ENCODE measurements at regions not wholly inside any gene's neighbourhood (a gene's known extent, or its start where the extent isn't known, plus 50 kb on each side); places are given as distances from the start of the nearest gene placed in this dataset.

DNA sequence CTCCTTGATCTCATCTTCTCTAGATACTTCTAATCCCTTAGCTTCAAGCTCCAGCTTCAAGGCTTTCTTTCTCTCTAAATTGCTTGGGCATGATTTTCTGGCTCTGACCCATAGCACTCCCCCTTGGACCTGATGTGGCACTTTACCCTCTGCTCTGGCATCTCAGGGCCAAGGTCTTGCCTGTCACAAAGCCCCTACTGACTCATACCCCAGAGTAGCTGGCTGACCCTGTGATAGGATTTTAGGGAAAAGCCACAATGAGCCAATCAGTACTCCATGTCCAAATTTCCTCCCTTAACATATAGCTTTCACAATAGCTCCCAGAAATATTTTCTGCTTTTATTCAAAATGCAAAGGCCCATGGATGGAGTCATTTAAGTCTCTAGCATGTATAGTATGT is 488.7 kb upstream of the SPRED2 start:
- Histone ChIP-seq H3K9me2 (replicated peaks; ENCODE audit: insufficient read depth) (no peaks in the 10 kb centered on the region), H3K79me2 (no peaks in the 10 kb centered on the region), H3K4me2 (no peak overlapping the region), H3K4me3 (no peak overlapping the region), H2AFZ (no peak overlapping the region), H3K4me1 (ENCODE audit: insufficient read depth) (no peaks in the 10 kb centered on the region), H3K9me3 (ENCODE audit: low read depth) (no peaks in the 10 kb centered on the region), H3K27ac (no peak overlapping the region), H3K36me3 (replicated peaks; ENCODE audit: insufficient read depth, low read depth) (no peaks in the 10 kb centered on the region), H3K27me3 (no peaks in the 10 kb centered on the region), H4K20me1 (ENCODE audit: insufficient read depth, poor library complexity, severe bottlenecking) (no peaks in the 10 kb centered on the region)
- no peak for DNase-seq (ENCODE audit: low spot score)
- TF ChIP-seq EZH2phosphoT487 (IDR thresholded peaks at IDR 0.05; ENCODE audit: low read depth, severe bottlenecking, unreplicated experiment) (no peak), EZH2 (IDR thresholded peaks at IDR 0.05; ENCODE audit: borderline replicate concordance) (no peak)
- TF ChIP-seq, protein P1, sequence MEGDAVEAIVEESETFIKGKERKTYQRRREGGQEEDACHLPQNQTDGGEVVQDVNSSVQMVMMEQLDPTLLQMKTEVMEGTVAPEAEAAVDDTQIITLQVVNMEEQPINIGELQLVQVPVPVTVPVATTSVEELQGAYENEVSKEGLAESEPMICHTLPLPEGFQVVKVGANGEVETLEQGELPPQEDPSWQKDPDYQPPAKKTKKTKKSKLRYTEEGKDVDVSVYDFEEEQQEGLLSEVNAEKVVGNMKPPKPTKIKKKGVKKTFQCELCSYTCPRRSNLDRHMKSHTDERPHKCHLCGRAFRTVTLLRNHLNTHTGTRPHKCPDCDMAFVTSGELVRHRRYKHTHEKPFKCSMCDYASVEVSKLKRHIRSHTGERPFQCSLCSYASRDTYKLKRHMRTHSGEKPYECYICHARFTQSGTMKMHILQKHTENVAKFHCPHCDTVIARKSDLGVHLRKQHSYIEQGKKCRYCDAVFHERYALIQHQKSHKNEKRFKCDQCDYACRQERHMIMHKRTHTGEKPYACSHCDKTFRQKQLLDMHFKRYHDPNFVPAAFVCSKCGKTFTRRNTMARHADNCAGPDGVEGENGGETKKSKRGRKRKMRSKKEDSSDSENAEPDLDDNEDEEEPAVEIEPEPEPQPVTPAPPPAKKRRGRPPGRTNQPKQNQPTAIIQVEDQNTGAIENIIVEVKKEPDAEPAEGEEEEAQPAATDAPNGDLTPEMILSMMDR (IDR thresholded peaks at IDR 0.05; ENCODE audit: poor library complexity), result no peak

GRCh38 chr2:65920659-65921058 is 488.3 kb upstream of the SPRED2 start:
- H3K27me3 ChIP-seq, result no peaks in the 10 kb centered on the region
- H3K4me2 ChIP-seq, result no peak overlapping the region
- 93% methylated on average over 6 of the region's 6 CpGs for WGBS (ENCODE audit: low lambda C conversion rate, missing lambda C conversion rate)
- no peaks in the 10 kb centered on the region for H3K9me3 ChIP-seq (ENCODE audit: low read depth)
- H3K9me2 ChIP-seq (replicated peaks; ENCODE audit: insufficient read depth), result no peaks in the 10 kb centered on the region
- no peak overlapping the region for H3K27ac ChIP-seq
- TF ChIP-seq, protein P1 (IDR thresholded peaks at IDR 0.05; ENCODE audit: poor library complexity), result no peak
- H3K79me2 ChIP-seq, result no peaks in the 10 kb centered on the region
- no peaks in the 10 kb centered on the region for H4K20me1 ChIP-seq (ENCODE audit: insufficient read depth, poor library complexity, severe bottlenecking)
- no peaks in the 10 kb centered on the region for H3K36me3 ChIP-seq (replicated peaks; ENCODE audit: insufficient read depth, low read depth)
- H3K4me1 ChIP-seq (ENCODE audit: insufficient read depth), result no peaks in the 10 kb centered on the region
- no peak overlapping the region for H3K4me3 ChIP-seq
- no peak for DNase-seq (ENCODE audit: low spot score)
- H2AFZ ChIP-seq, result no peak overlapping the region

DNA sequence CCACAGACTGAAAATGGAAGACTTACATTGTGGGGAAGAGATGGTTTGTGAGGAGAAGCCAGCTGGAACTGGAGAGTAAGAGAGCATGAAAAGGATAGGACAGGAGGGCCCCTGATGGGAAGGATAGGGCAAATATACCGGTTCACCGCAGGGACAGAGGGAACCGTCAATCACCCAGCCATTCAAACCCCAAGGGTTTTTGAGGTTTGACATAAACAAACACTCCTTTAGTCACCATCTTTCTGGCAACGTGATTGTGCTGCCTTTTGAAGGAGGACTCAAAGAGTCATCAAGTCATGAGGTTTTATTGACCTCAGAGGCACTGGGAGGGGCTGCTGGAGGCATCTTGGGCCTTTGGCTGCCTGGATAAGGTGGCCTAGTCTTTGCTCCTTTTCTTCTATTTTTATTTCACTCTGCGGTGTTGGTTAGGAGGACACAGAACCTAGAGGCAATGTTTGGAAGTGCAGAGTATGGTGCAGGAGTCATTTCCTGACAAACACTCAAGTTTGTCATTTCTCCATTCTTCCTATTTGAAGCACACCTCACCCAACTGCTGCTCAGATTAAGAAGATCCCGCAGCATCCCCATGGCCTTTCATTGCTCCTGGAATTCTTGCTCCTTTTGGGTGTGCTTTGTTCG is 487.3 kb upstream of the SPRED2 start:
- H3K9me3 ChIP-seq (ENCODE audit: low read depth), result no peaks in the 10 kb centered on the region
- H4K20me1 ChIP-seq (ENCODE audit: insufficient read depth, poor library complexity, severe bottlenecking), result no peaks in the 10 kb centered on the region
- H3K27me3 ChIP-seq, result no peaks in the 10 kb centered on the region
- no peak overlapping the region for H2AFZ ChIP-seq
- no peaks in the 10 kb centered on the region for H3K36me3 ChIP-seq (replicated peaks; ENCODE audit: insufficient read depth, low read depth)
- WGBS (ENCODE audit: low lambda C conversion rate, missing lambda C conversion rate), result 66% methylated on average over 7 of the region's 7 CpGs
- H3K4me1 ChIP-seq (ENCODE audit: insufficient read depth), result no peaks in the 10 kb centered on the region
- no peak overlapping the region for H3K4me2 ChIP-seq
- no peak overlapping the region for H3K4me3 ChIP-seq
- no peaks in the 10 kb centered on the region for H3K9me2 ChIP-seq (replicated peaks; ENCODE audit: insufficient read depth)
- DNase-seq (ENCODE audit: low spot score), result no peak
- TF ChIP-seq EZH2 (IDR thresholded peaks at IDR 0.05; ENCODE audit: borderline replicate concordance) (no peak), EZH2phosphoT487 (IDR thresholded peaks at IDR 0.05; ENCODE audit: low read depth, severe bottlenecking, unreplicated experiment) (no peak)
- TF ChIP-seq, protein P1 (IDR thresholded peaks at IDR 0.05; ENCODE audit: poor library complexity), result no peak
- H3K79me2 ChIP-seq, result no peaks in the 10 kb centered on the region
- H3K27ac ChIP-seq, result no peak overlapping the region

- H3K9me2 ChIP-seq (replicated peaks; ENCODE audit: insufficient read depth), result no peaks in the 10 kb centered on the region
- H3K27ac ChIP-seq, result peak overlapping the region; percentile 45
- 54% methylated on average over 3 of the region's 3 CpGs for WGBS (ENCODE audit: low lambda C conversion rate, missing lambda C conversion rate)
- H3K4me2 ChIP-seq, result no peak overlapping the region
- H3K4me3 ChIP-seq, result no peak overlapping the region
- TF ChIP-seq, protein P1 (IDR thresholded peaks at IDR 0.05; ENCODE audit: poor library complexity), result peak; percentile 45
- TF ChIP-seq EZH2 (IDR thresholded peaks at IDR 0.05; ENCODE audit: borderline replicate concordance), result no peak
- no peak overlapping the region for H2AFZ ChIP-seq
- no peaks in the 10 kb centered on the region for H3K4me1 ChIP-seq (ENCODE audit: insufficient read depth)
- no peaks in the 10 kb centered on the region for H3K9me3 ChIP-seq (ENCODE audit: low read depth)
- H3K79me2 ChIP-seq, result no peaks in the 10 kb centered on the region
- H3K36me3 ChIP-seq (replicated peaks; ENCODE audit: insufficient read depth, low read depth), result no peaks in the 10 kb centered on the region
- no peaks in the 10 kb centered on the region for H4K20me1 ChIP-seq (ENCODE audit: insufficient read depth, poor library complexity, severe bottlenecking)
- no peaks in the 10 kb centered on the region for H3K27me3 ChIP-seq
- peak; percentile 25 for DNase-seq (ENCODE audit: low spot score)
Measured at GRCh38 chr2:65918760-65919187, 486.4 kb upstream of the SPRED2 start.
